ENCODE measurements at regions not wholly inside any gene's neighbourhood (a gene's known extent, or its start where the extent isn't known, plus 50 kb on each side); places are given as distances from the start of the nearest gene placed in this dataset.

- TF ChIP-seq, protein P1, sequence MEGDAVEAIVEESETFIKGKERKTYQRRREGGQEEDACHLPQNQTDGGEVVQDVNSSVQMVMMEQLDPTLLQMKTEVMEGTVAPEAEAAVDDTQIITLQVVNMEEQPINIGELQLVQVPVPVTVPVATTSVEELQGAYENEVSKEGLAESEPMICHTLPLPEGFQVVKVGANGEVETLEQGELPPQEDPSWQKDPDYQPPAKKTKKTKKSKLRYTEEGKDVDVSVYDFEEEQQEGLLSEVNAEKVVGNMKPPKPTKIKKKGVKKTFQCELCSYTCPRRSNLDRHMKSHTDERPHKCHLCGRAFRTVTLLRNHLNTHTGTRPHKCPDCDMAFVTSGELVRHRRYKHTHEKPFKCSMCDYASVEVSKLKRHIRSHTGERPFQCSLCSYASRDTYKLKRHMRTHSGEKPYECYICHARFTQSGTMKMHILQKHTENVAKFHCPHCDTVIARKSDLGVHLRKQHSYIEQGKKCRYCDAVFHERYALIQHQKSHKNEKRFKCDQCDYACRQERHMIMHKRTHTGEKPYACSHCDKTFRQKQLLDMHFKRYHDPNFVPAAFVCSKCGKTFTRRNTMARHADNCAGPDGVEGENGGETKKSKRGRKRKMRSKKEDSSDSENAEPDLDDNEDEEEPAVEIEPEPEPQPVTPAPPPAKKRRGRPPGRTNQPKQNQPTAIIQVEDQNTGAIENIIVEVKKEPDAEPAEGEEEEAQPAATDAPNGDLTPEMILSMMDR (IDR thresholded peaks at IDR 0.05; ENCODE audit: low read length), result no peak
- TF ChIP-seq EZH2 (optimal IDR thresholded peaks at IDR 0.05; ENCODE audit: low read depth, low read length), result no peak
These were observed 409.1 kb upstream of the NR2F2 start for GRCh38 chr15:95921404-95921803.

Measured in MM.1S (cell line).